ENCODE measurements at regions not wholly inside any gene's neighbourhood (a gene's known extent, or its start where the extent isn't known, plus 50 kb on each side); places are given as distances from the start of the nearest gene placed in this dataset.

- DNase-seq (ENCODE audit: low spot score): no peak
- H3K9me3 Mint-ChIP-seq: no peaks in the 10 kb centered on the region
- no peaks in the 10 kb centered on the region for H3K36me3 ChIP-seq
- H4K20me1 ChIP-seq (ENCODE audit: low read depth): no peaks in the 10 kb centered on the region
- no peak overlapping the region for H3K4me3 ChIP-seq
- no peaks in the 10 kb centered on the region for H3K4me1 Mint-ChIP-seq
- H3K4me2 ChIP-seq: no peak overlapping the region
- H3K79me2 ChIP-seq (ENCODE audit: low read depth): no peaks in the 10 kb centered on the region
- H3K27ac Mint-ChIP-seq: no peak overlapping the region
- H3F3A ChIP-seq (ENCODE audit: low read depth): no peaks in the 10 kb centered on the region
- H3K36me3 Mint-ChIP-seq: no peaks in the 10 kb centered on the region
- H3K27me3 ChIP-seq: no peaks in the 10 kb centered on the region
- no peak overlapping the region for H3K27ac ChIP-seq
- H3K27me3 Mint-ChIP-seq (ENCODE audit: insufficient read depth, low read depth): peaks cover 2% of the 10 kb centered on the region
- no peaks in the 10 kb centered on the region for H3K9me3 ChIP-seq (ENCODE audit: low read depth)
- no peak overlapping the region for H3K4me3 Mint-ChIP-seq
- no peak for TF ChIP-seq EZH2 (IDR thresholded peaks at IDR 0.05)
- no peak for TF ChIP-seq CTCF (IDR thresholded peaks at IDR 0.05)
- TF ChIP-seq EZH2phosphoT487 (IDR thresholded peaks at IDR 0.05): no peak
- H3K4me1 ChIP-seq: no peaks in the 10 kb centered on the region
- H3K9ac ChIP-seq: no peak overlapping the region
- no peak overlapping the region for H2AFZ ChIP-seq (replicated peaks)
These were observed 178.5 kb upstream of the SETBP1 start for GRCh38 chr18:44502221-44502620.

- no peak overlapping the region for H3K4me3 Mint-ChIP-seq
These were observed 177.9 kb upstream of the SETBP1 start for GRCh38 chr18:44502790-44503189.

GRCh38 chr18:44503854-44504253 lies 176.8 kb upstream of the SETBP1 start:
- H3F3A ChIP-seq (ENCODE audit: low read depth): no peaks in the 10 kb centered on the region
- H2AFZ ChIP-seq (replicated peaks): no peak overlapping the region
- no peaks in the 10 kb centered on the region for H3K9me3 ChIP-seq (ENCODE audit: low read depth)
- H3K4me3 Mint-ChIP-seq: no peak overlapping the region
- H3K4me3 ChIP-seq: no peak overlapping the region
- H4K20me1 ChIP-seq (ENCODE audit: low read depth): no peaks in the 10 kb centered on the region
- H3K4me1 Mint-ChIP-seq: no peaks in the 10 kb centered on the region
- H3K27me3 ChIP-seq: no peaks in the 10 kb centered on the region
- H3K9ac ChIP-seq: no peak overlapping the region
- H3K9me3 Mint-ChIP-seq: no peaks in the 10 kb centered on the region
- H3K79me2 ChIP-seq (ENCODE audit: low read depth): no peaks in the 10 kb centered on the region
- H3K4me2 ChIP-seq: no peak overlapping the region
- no peak for DNase-seq (ENCODE audit: low spot score)
- H3K4me1 ChIP-seq: no peaks in the 10 kb centered on the region
- no peak overlapping the region for H3K27ac ChIP-seq
- TF ChIP-seq EZH2 (IDR thresholded peaks at IDR 0.05): no peak
- TF ChIP-seq CTCF (IDR thresholded peaks at IDR 0.05): no peak
- no peak for TF ChIP-seq EZH2phosphoT487 (IDR thresholded peaks at IDR 0.05)
- no peak overlapping the region for H3K27ac Mint-ChIP-seq
- no peaks in the 10 kb centered on the region for H3K36me3 Mint-ChIP-seq
- peaks cover 2% of the 10 kb centered on the region for H3K27me3 Mint-ChIP-seq (ENCODE audit: insufficient read depth, low read depth)
- H3K36me3 ChIP-seq: no peaks in the 10 kb centered on the region

More at GRCh38 chr18:44502790-44503189, 177.9 kb upstream of the SETBP1 start:
- no peaks in the 10 kb centered on the region for H3K36me3 Mint-ChIP-seq
- H3K9ac ChIP-seq: no peak overlapping the region
- H3K9me3 Mint-ChIP-seq: no peaks in the 10 kb centered on the region
- no peaks in the 10 kb centered on the region for H3K4me1 Mint-ChIP-seq
- TF ChIP-seq CTCF (IDR thresholded peaks at IDR 0.05): no peak
- no peak for TF ChIP-seq EZH2phosphoT487 (IDR thresholded peaks at IDR 0.05)
- TF ChIP-seq EZH2 (IDR thresholded peaks at IDR 0.05): no peak
- H3K9me3 ChIP-seq (ENCODE audit: low read depth): no peaks in the 10 kb centered on the region
- H3K4me1 ChIP-seq: no peaks in the 10 kb centered on the region
- H3K27ac ChIP-seq: no peak overlapping the region
- H3K36me3 ChIP-seq: no peaks in the 10 kb centered on the region
- H4K20me1 ChIP-seq (ENCODE audit: low read depth): no peaks in the 10 kb centered on the region
- no peak for DNase-seq (ENCODE audit: low spot score)
- no peak overlapping the region for H3K4me2 ChIP-seq
- no peak overlapping the region for H2AFZ ChIP-seq (replicated peaks)
- H3K27ac Mint-ChIP-seq: no peak overlapping the region
- peaks cover 2% of the 10 kb centered on the region for H3K27me3 Mint-ChIP-seq (ENCODE audit: insufficient read depth, low read depth)
- H3K27me3 ChIP-seq: no peaks in the 10 kb centered on the region
- no peak overlapping the region for H3K4me3 ChIP-seq
- H3K79me2 ChIP-seq (ENCODE audit: low read depth): no peaks in the 10 kb centered on the region
- H3F3A ChIP-seq (ENCODE audit: low read depth): no peaks in the 10 kb centered on the region

All from neural progenitor cell (in vitro differentiated cells).